Mucosa of descending colon (tissue), 3 donors: ENCODE measurements at regions not wholly inside any gene's neighbourhood (a gene's known extent, or its start where the extent isn't known, plus 50 kb on each side); places are given as distances from the start of the nearest gene placed in this dataset.

ENCODE experiments used
- ATAC-seq: fragments of 200-7000 bp; cut with Tn5 transposase; one replicate; pipeline ENCODE4 v1.9.1; 2020; ENCODE audit warnings: mild to moderate bottlenecking, moderate library complexity
- DNase-seq, 3 donors: peaks; one replicate each; pipeline ENCODE4 v3.0.0-alpha.2; 2020
- H3K36me3 ChIP-seq: fragments of 200-600 bp; one replicate; pipeline ENCODE4 v1.8.0; 2021; ENCODE audit warnings: low read depth, mild to moderate bottlenecking
- H3K4me1 ChIP-seq: fragments of 200-600 bp; one replicate; pipeline ENCODE4 v1.8.0; 2021; ENCODE audit warnings: low read depth, mild to moderate bottlenecking
- H3K4me3 ChIP-seq: fragments of 200-600 bp; one replicate; pipeline ENCODE4 v1.8.0; 2021; ENCODE audit warnings: mild to moderate bottlenecking
- H3K9me3 ChIP-seq: fragments of 200-600 bp; one replicate; pipeline ENCODE4 v1.8.0; 2021; ENCODE audit warnings: mild to moderate bottlenecking
- CTCF ChIP-seq: fragments of 200-600 bp; IDR thresholded peaks from one replicate; pipeline ENCODE4 v1.8.0; 2022; ENCODE audit warnings: antibody characterized with exemption, mild to moderate bottlenecking
- intact Hi-C, 2 donors: fragments of 100-400 bp; cut with DNase I in 1 of 2; cut with micrococcal nuclease in 1 of 2; formaldehyde crosslinking; loops; one replicate each; pipeline versions ENCODE4 v1.11.0 to v1.11.1; 2022; cut with DNase I, micrococcal nuclease
- donor health status: DM: no; HTN: no; CAD: no; lungs with moderate emphysema.
- donor health status: DM: no; HTN: no; CAD: no.
- donor health status: DM: no; HTN: yes; CAD: no.

- intact Hi-C loops: no loop called here
- ATAC-seq (no peak), DNase-seq (no peak)
- H3K36me3 ChIP-seq: no peaks in the 10 kb centered on the region
- no peak overlapping the region for H3K4me3 ChIP-seq
- H3K4me1 ChIP-seq: no peaks in the 10 kb centered on the region
- H3K9me3 ChIP-seq: no peaks in the 10 kb centered on the region
- TF ChIP-seq CTCF: no peak
Measured at GRCh38 chr19:31727536-31727935, 378.3 kb upstream of the TSHZ3 start.

- intact Hi-C loops: no loop called here
- no peak for TF ChIP-seq CTCF
Measured at GRCh38 chr19:31730270-31730669, 381.0 kb upstream of the TSHZ3 start.

GRCh38 chr19:31733591-31733990, 384.4 kb upstream of the TSHZ3 start:
- intact Hi-C loops: no loop called here
- Histone ChIP-seq H3K4me3 (no peak overlapping the region), H3K4me1 (no peaks in the 10 kb centered on the region), H3K9me3 (no peaks in the 10 kb centered on the region), H3K36me3 (no peaks in the 10 kb centered on the region)
- ATAC-seq (no peak), DNase-seq (no peak)
- TF ChIP-seq CTCF: no peak

More at GRCh38 chr19:31730270-31730669, 381.0 kb upstream of the TSHZ3 start:
- Histone ChIP-seq H3K9me3 (no peaks in the 10 kb centered on the region), H3K36me3 (no peaks in the 10 kb centered on the region), H3K4me1 (no peaks in the 10 kb centered on the region), H3K4me3 (no peak overlapping the region)
- no peak for DNase-seq
- ATAC-seq: no peak

GRCh38 chr19:31742249-31742648, 393.0 kb upstream of the TSHZ3 start:
- no peak for TF ChIP-seq CTCF
- H3K9me3 ChIP-seq: no peaks in the 10 kb centered on the region
- DNase-seq: no peak
- intact Hi-C loops: no loop called here
- ATAC-seq: no peak
- no peaks in the 10 kb centered on the region for H3K36me3 ChIP-seq
- no peaks in the 10 kb centered on the region for H3K4me1 ChIP-seq
- no peak overlapping the region for H3K4me3 ChIP-seq

- H3K36me3 ChIP-seq: no peaks in the 10 kb centered on the region
- intact Hi-C loops: no loop called here
- H3K4me3 ChIP-seq: no peak overlapping the region
- ATAC-seq (no peak), DNase-seq (no peak)
- no peak for TF ChIP-seq CTCF
- H3K9me3 ChIP-seq: no peaks in the 10 kb centered on the region
- H3K4me1 ChIP-seq: no peaks in the 10 kb centered on the region
Measured at GRCh38 chr19:31745731-31746130, 396.5 kb upstream of the TSHZ3 start.

GRCh38 chr19:31749231-31749630, 400.0 kb upstream of the TSHZ3 start:
- Histone ChIP-seq H3K4me1 (no peaks in the 10 kb centered on the region), H3K4me3 (no peak overlapping the region), H3K9me3 (no peaks in the 10 kb centered on the region), H3K36me3 (no peaks in the 10 kb centered on the region)
- no peak for DNase-seq
- ATAC-seq: no peak
- intact Hi-C loops: no loop called here
- TF ChIP-seq CTCF: no peak
